ENCODE measurements at regions not wholly inside any gene's neighbourhood (a gene's known extent, or its start where the extent isn't known, plus 50 kb on each side); places are given as distances from the start of the nearest gene placed in this dataset.

- Mint-ChIP-seq H3K27me3 (ENCODE audit: low read depth) (no peaks in the 10 kb centered on the region), H3K27ac (no peak overlapping the region), H3K4me3 (ENCODE audit: low read depth) (no peak overlapping the region), H3K9me3 (peaks cover 46% of the 10 kb centered on the region), H3K36me3 (ENCODE audit: low read depth) (no peaks in the 10 kb centered on the region), H3K4me1 (ENCODE audit: low read depth) (no peaks in the 10 kb centered on the region)
- no peak for DNase-seq (ENCODE audit: low spot score)
- intact Hi-C loops (cut with micrococcal nuclease): no loop called here
Measured at GRCh38 chr5:19406576-19407365, 581.2 kb downstream of the CDH18 start.

DNA sequence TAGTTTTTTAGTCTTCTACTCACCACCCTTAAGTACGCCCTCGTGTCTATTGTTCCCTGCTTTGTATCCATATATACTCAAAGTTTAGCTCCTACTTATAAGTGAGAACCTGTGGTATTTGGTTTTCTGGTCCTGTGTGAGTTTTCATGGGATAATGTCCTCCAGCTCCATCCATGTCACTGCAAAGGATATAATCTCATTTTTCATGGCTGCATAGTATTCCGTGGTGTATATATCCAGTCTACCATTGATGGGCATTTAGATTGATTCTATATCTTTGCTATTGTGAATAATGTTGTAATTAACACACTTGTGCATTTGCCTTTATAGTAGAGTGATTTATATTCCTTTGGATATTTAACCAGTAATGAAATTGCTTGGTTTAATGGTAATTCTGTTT lies 579.9 kb downstream of the CDH18 start:
- peaks cover 54% of the 10 kb centered on the region for H3K9me3 Mint-ChIP-seq
- H3K4me1 Mint-ChIP-seq (ENCODE audit: low read depth): no peaks in the 10 kb centered on the region
- DNase-seq (ENCODE audit: low spot score): no peak
- no peaks in the 10 kb centered on the region for H3K27me3 Mint-ChIP-seq (ENCODE audit: low read depth)
- H3K27ac Mint-ChIP-seq: no peak overlapping the region
- no peaks in the 10 kb centered on the region for H3K36me3 Mint-ChIP-seq (ENCODE audit: low read depth)
- H3K4me3 Mint-ChIP-seq (ENCODE audit: low read depth): no peak overlapping the region
- intact Hi-C loops (cut with micrococcal nuclease): no loop called here

- Mint-ChIP-seq H3K4me3 (ENCODE audit: low read depth) (no peak overlapping the region), H3K27me3 (ENCODE audit: low read depth) (no peaks in the 10 kb centered on the region), H3K9me3 (peaks cover 66% of the 10 kb centered on the region), H3K36me3 (ENCODE audit: low read depth) (no peaks in the 10 kb centered on the region), H3K4me1 (ENCODE audit: low read depth) (no peaks in the 10 kb centered on the region), H3K27ac (no peak overlapping the region)
- intact Hi-C loops (cut with micrococcal nuclease): no loop called here
- no peak for DNase-seq (ENCODE audit: low spot score)
Measured at GRCh38 chr5:19411936-19412335, 576.1 kb downstream of the CDH18 start.

Data from activated T-helper 2 cell treated with anti-CD3 and anti-CD28 coated beads, Interferon-gamma antibody, Interleukin-2, Interleukin-4, amounts not matched to agents 10 μg/mL and 5 μg/mL and 100 μg/mL, durations not matched to agents 14 hours and 24 hours and 36 hours (primary cell).